ENCODE measurements at regions not wholly inside any gene's neighbourhood (a gene's known extent, or its start where the extent isn't known, plus 50 kb on each side); places are given as distances from the start of the nearest gene placed in this dataset.

GRCh38 chr20:39534846-39535245, 572.7 kb downstream of the DHX35 start:
- Histone ChIP-seq H3K9ac (ENCODE audit: insufficient read depth, low read length, poor library complexity, severe bottlenecking) (no peak overlapping the region), H2AFZ (ENCODE audit: insufficient read depth, low read depth, low read length, poor library complexity, severe bottlenecking) (no peak overlapping the region), H3K4me1 (ENCODE audit: control insufficient read depth in 1 of 2, insufficient read depth in 2 of 2, low read length in 2 of 2) (no peaks in the 10 kb centered on the region), H3K4me2 (replicated peaks; ENCODE audit: extremely low read depth, low read length, poor library complexity, severe bottlenecking) (no peak overlapping the region), H3K4me3 (replicated peaks in 1 of 3; ENCODE audit: low read depth in 2 of 3, low read length in 3 of 3) (no peak overlapping the region), H3K27ac (ENCODE audit: low read depth in 1 of 2, low read length in 2 of 2) (no peak overlapping the region), H3K79me2 (ENCODE audit: insufficient read depth, low read length) (no peaks in the 10 kb centered on the region), H4K20me1 (ENCODE audit: insufficient read depth, low read length) (no peaks in the 10 kb centered on the region), H3K27me3 (ENCODE audit: control insufficient read depth in 2 of 2, insufficient read depth in 2 of 2, low read length in 2 of 2) (no peaks in the 10 kb centered on the region), H3K9me3 (replicated peaks in 1 of 2; ENCODE audit: control insufficient read depth in 1 of 2, insufficient read depth in 1 of 2, low read length in 2 of 2) (no peaks in the 10 kb centered on the region), H3K36me3 (replicated peaks in 1 of 2; ENCODE audit: control insufficient read depth in 1 of 2, insufficient read depth in 2 of 2, low read length in 2 of 2) (no peaks in the 10 kb centered on the region)
- TF ChIP-seq CTCF (IDR thresholded peaks at IDR 0.05): no peak
- Mint-ChIP-seq H3K27ac (no peak overlapping the region), H3K9me3 (peaks cover 0 to 4% (median 3%) of the 10 kb centered on the region in 7 donors), H3K4me1 (no peaks in the 10 kb centered on the region), H3K4me3 (no peak overlapping the region), H3K27me3 (ENCODE audit: low read depth in 3 of 3) (peaks cover 2 to 3% (median 2%) of the 10 kb centered on the region in 3 donors), H3K36me3 (no peaks in the 10 kb centered on the region)
- no CpG with 5 or more reads among the region's 1 CpG for WGBS (ENCODE audit: insufficient coverage)
- no peak for DNase-seq
- intact Hi-C loops (cut with micrococcal nuclease): no loop called here

GRCh38 chr20:39533858-39534257, 571.7 kb downstream of the DHX35 start:
- Mint-ChIP-seq H3K27me3 (ENCODE audit: low read depth in 3 of 3) (peaks cover 2 to 4% (median 3%) of the 10 kb centered on the region in 3 donors), H3K9me3 (peaks cover 0 to 3% (median 2%) of the 10 kb centered on the region in 7 donors), H3K36me3 (no peaks in the 10 kb centered on the region), H3K27ac (no peak overlapping the region), H3K4me1 (no peaks in the 10 kb centered on the region), H3K4me3 (no peak overlapping the region)
- no peak overlapping the region for H3K4me3 ChIP-seq (replicated peaks in 1 of 3; ENCODE audit: low read depth in 2 of 3, low read length in 3 of 3)
- H3K4me2 ChIP-seq (replicated peaks; ENCODE audit: extremely low read depth, low read length, poor library complexity, severe bottlenecking): no peak overlapping the region
- no peaks in the 10 kb centered on the region for H3K27me3 ChIP-seq (ENCODE audit: control insufficient read depth in 2 of 2, insufficient read depth in 2 of 2, low read length in 2 of 2)
- H3K9ac ChIP-seq (ENCODE audit: insufficient read depth, low read length, poor library complexity, severe bottlenecking): no peak overlapping the region
- 67% methylated on average over 1 of the region's 3 CpGs for WGBS (ENCODE audit: insufficient coverage)
- no peak for DNase-seq
- no peak overlapping the region for H3K27ac ChIP-seq (ENCODE audit: low read depth in 1 of 2, low read length in 2 of 2)
- H3K36me3 ChIP-seq (replicated peaks in 1 of 2; ENCODE audit: control insufficient read depth in 1 of 2, insufficient read depth in 2 of 2, low read length in 2 of 2): no peaks in the 10 kb centered on the region
- no peak for TF ChIP-seq CTCF (IDR thresholded peaks at IDR 0.05)
- no peaks in the 10 kb centered on the region for H3K4me1 ChIP-seq (ENCODE audit: control insufficient read depth in 1 of 2, insufficient read depth in 2 of 2, low read length in 2 of 2)
- no peak overlapping the region for H2AFZ ChIP-seq (ENCODE audit: insufficient read depth, low read depth, low read length, poor library complexity, severe bottlenecking)
- no peaks in the 10 kb centered on the region for H4K20me1 ChIP-seq (ENCODE audit: insufficient read depth, low read length)
- H3K79me2 ChIP-seq (ENCODE audit: insufficient read depth, low read length): no peaks in the 10 kb centered on the region
- H3K9me3 ChIP-seq (replicated peaks in 1 of 2; ENCODE audit: control insufficient read depth in 1 of 2, insufficient read depth in 1 of 2, low read length in 2 of 2): no peaks in the 10 kb centered on the region
- intact Hi-C loops (cut with micrococcal nuclease): no loop called here
